CD4-positive, alpha-beta T cell treated with Interleukin-15 for 4 hours (primary cell): ENCODE measurements at regions not wholly inside any gene's neighbourhood (a gene's known extent, or its start where the extent isn't known, plus 50 kb on each side); places are given as distances from the start of the nearest gene placed in this dataset.

Source experiments
- DNase-seq: peaks from one replicate; pipeline ENCODE4 v3.0.0-alpha.2; 2020; ENCODE audit warnings: low spot score

GRCh38 chr3:40701016-40701588 lies 176.3 kb downstream of the ZNF621 start:
- DNase-seq = no peak

DNA sequence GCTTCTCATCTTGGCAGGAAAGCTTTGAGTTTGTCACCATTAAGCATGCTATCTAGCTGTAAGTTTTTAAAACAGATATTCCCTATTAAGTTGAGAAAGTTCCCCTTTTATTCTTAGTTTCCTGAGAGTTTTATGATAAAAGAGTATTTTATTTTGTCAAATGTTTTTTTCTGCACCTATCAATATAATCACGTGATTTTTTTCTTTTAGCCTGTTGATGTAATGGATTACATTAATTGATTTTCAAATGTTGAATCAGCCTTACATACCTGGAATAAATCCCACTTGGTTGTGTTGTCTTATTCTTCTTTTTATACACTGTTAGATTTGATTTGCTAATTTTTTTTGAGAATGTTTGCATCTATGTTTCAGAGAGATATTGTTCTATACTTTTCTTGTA lies 179.5 kb downstream of the ZNF621 start:
- no peak for DNase-seq

DNA sequence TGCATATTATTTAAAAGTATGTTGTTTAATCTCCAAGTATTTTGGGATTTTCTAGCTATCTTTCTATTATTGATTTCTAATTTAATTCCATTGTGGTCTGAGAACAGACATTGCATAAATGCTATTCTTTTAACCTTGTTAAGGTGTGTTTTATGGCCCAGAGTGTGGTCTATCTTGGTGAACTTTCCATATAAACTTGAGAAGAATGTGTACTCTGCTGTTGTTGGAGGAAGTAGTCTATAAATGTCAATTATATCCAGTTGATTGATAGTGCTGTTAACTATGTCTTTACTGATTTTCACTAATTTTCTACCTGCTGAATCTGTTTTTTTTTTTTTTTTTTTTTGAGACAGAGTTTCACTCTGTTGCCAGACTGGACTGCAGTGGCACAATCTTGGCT lies 180.9 kb downstream of the ZNF621 start:
- DNase-seq = no peak

DNA sequence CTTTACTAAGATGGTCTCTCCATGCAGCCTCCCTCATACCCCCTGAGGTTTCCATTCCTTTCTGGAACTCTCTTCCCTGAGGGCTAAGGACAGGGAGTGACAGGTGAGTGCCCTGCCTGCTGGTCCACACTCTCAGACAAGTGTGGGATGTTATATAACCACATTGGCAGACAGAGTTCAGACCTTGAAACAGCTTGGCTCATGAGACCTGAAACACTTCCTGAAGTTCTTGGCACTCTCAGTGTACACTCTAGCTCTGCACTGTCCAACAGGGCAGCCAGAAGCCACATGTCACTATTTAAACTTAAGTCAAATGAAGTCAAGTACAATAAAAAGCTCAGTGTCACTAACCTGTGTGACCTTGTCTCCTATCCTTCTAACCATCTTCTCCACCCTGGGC lies 188.5 kb downstream of the ZNF621 start:
- DNase-seq = no peak

DNA sequence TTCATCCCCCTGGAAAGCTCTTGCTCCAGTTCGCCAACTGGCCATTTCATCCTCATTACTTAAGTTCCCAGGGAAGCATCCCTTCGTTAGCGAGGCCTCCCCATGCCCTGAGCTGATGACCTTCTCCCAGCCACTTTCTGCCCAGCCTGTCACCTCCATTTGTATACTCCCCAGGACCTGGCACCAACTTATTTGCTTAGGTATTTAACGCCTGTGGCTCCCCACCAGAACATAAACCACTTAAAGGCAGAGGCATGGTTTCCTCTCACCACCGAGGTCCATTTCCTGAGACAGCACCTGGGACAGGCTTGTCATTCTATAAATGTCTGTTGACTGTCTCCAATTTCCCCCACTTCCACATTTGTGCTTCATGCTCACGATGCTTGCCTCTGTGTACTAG lies 189.0 kb downstream of the ZNF621 start:
- no peak for DNase-seq

GRCh38 chr3:40714771-40715345 lies 190.1 kb downstream of the ZNF621 start:
- DNase-seq = no peak

- DNase-seq = no peak
Observed at GRCh38 chr3:40715551-40715950, 190.8 kb downstream of the ZNF621 start.

GRCh38 chr3:40717471-40717870 lies 192.7 kb downstream of the ZNF621 start:
- DNase-seq = no peak

GRCh38 chr3:40718209-40718608 lies 193.4 kb downstream of the ZNF621 start:
- DNase-seq = no peak

GRCh38 chr3:40718681-40719080 lies 193.9 kb downstream of the ZNF621 start:
- no peak for DNase-seq

DNA sequence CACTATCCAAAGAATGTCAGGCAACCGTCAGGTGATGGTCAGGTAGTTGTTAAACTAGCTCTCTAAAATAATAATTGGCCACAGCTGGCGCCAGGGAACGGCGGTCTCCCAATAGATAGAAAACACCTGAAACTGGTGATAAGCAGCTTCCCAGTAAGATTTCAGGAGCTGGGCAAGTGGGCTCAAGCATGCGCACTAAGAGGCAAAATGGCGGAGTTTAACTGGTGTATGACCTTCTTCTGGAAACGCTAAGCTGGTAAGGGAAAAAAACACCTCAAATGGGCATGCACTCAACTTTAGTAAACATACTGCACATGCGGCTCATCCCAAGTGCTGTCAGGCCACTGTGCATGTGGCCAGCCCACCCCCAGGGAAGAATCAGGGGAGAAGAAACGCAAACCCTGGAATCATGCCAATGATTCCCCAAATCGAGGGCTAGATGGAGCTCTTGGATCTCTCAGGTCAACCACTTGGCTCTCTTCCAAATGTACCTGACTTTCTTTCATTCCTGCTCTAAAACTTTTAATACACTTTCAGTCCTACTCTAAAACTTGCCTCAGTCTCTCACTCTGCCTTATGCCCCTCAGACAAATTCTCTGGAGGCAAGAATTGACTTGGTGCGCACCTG lies 195.0 kb downstream of the ZNF621 start:
- no peak for DNase-seq

DNA sequence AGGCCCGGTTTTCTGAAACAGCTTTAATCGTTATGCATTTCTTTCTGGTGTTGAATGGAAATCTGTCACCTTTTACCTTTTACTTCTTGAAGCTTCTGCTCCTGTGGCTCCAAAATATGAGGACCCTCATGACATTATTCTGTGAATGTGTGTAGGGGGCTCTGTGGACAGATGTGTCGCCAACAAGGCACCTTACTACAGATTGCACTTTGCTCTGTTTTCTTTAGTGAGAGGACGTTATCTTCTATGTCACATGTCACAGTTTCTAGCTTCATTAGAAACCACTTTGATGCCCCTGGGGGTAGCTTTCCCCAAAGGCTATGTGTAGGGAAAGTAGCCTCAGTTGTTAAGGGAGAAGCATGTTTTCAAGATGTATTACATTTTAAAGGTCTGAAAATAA lies 195.6 kb downstream of the ZNF621 start:
- DNase-seq = no peak

DNA sequence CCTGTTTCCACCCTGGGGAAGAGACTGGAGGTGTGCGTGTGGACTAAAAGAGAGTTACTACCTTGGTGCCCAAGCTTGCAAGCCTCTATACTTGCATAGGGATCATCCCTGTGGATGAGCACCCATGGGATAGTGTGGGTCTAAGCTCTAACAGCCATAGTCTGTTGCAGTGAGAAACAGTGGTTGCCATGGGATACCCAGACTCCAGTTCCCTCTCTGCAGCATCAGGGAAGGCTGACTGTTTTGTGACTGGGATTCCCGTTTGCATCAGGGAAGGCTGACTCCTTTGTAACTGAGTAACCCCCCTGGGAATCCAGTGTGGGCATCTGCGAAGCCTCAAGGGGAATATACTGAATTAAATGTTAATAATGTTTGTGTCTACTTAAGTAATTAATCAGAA lies 196.1 kb downstream of the ZNF621 start:
- no peak for DNase-seq

DNA sequence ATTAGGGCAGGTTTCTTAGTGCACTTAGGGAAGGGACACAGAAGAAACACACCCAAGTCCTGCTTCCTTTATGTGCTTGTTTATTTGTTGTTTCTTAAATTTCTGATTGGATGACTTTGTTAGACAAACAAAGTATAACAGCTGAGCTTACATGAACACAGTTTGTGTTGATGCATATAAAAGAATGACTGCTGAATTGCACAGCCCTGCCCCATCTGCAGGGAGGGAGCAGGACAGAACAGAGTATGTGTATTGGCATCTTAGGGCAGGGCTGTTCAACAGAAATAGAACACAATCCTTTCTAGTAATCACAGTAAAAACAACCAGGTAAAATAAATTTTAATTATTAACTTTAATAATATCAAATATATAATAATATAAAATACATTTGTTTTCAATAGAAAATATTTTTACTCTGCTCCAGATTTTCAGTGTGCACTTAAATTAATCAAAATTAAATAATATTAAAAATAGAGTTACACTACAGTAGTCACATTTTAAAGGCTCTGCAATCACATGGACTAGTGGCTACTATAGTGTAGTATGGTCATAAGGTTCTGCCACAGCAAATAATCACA lies 198.4 kb downstream of the ZNF621 start:
- DNase-seq = no peak

- DNase-seq = no peak
Observed at GRCh38 chr3:40725031-40725430, 200.3 kb downstream of the ZNF621 start.

GRCh38 chr3:40731445-40731844 lies 206.7 kb downstream of the ZNF621 start:
- DNase-seq = no peak

- no peak for DNase-seq
Observed at GRCh38 chr3:40736943-40737342, 212.2 kb downstream of the ZNF621 start.

DNA sequence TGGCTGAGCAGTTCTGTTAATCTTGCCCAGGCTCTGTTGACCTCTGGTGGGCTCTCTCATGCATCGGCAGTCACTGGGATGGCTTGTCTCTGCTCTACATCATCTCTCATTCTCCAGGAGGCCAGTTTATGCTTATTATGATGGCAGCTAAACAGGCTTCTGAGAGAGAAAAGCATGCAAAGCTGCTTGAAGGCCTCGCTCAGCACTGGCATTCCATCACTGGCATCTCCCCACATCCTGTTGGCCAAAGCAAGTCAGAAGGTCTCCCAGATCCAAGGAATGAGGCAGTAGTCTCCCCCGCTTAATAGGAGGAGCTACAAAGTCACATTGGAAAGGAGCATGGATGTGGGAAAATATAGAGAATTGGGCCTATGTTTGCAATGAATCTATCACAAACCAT lies 212.6 kb downstream of the ZNF621 start:
- no peak for DNase-seq

DNA sequence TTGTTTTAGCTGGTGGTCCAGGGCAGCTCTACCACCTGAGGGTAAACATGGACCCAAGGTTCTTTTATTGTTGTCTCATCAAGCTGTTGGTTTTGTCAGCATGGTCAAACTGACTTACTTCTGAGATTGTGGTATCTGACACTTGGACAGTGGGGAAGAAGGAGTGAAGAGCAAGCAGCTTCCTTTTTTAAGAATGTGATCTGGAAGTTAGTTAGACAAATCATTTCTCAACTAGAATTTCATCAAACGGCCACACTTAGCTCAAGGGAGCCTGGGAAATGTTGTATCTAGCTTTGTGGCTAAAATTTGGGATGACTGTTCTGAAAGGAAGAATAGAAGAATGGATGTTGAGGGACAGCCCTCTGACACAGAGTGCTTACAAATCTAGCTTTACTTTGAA lies 215.2 kb downstream of the ZNF621 start:
- DNase-seq = no peak

- no peak for DNase-seq
Observed at GRCh38 chr3:40741729-40742128, 217.0 kb downstream of the ZNF621 start.

DNA sequence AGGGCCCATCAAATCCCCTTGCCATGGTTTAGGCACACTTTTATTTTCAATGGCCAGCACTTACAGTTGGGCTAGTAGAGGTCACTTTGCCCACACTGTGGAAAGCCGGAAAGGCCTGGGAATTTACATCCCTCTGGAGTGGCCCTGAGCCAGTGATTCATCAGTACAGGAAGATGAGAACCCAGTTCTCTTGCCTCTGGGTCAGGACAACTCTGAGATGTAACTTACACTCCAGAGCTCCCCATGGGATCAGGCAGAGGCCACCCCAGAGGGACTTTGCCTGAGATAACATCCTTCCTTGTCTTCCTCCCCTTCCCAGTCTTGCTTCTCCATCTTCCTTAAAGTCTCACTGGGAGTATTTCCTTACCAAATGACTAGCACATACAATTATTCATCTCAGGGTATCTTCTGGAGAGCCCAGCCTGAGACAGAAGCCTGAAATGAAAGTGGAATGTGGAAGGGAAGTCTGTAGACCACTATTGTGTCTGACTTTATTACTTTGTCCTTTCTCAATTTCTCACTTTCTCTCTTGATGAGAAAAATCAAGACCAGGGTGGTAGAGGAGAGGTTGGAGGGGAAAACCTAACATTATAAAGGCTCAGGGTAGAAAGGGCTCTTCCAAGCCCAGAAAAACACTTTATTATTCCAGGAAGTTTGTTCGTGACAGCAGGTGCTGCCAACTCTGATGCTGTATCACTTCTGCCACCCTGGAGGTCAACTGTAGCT lies 220.8 kb downstream of the ZNF621 start:
- no peak for DNase-seq

DNA sequence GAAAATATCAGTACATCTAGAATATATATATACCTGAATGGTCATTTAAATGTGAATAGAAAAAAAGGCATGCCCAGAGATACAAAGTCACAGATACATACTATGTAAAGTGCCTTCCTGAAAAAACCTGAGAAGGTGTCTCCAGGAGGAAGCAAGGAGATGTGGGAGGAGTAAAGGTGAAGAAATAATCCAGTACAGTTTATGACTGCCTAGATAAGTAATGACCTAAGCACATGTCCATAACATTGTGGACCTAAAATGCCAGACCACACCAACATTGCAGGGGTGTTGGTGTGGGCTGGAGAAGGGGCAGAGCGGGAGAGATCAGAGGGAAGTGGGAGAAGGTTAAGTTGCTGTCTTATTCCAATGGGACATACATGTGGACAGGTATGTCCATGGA lies 226.9 kb downstream of the ZNF621 start:
- no peak for DNase-seq

GRCh38 chr3:40752492-40752891 lies 227.7 kb downstream of the ZNF621 start:
- no peak for DNase-seq
